Endothelial cell of umbilical vein (primary cell): ENCODE measurements at regions not wholly inside any gene's neighbourhood (a gene's known extent, or its start where the extent isn't known, plus 50 kb on each side); places are given as distances from the start of the nearest gene placed in this dataset.

Experiments used
- BruUV-seq: library from RNA; stranded (reverse); fragments of 400-500 nt; replicated peaks from 2 replicates; lab custom pipeline; 2021; lab: Mats Ljungman, UMichigan
- CTCF ChIA-PET: fragments of 300-600, 350-600 bp; sonication (Branson Sonifier 250); formaldehyde crosslinking; loops from one replicate; lab custom pipeline; 2021; ENCODE audit warnings: antibody characterized with exemption, inconsistent platforms; lab: Charles Lee
- POLR2A ChIA-PET: fragments of 300-600, 350-600 bp; sonication (Branson Sonifier 250); formaldehyde crosslinking; loops from one replicate; lab custom pipeline; 2021; ENCODE audit warnings: antibody characterized with exemption, inconsistent platforms; lab: Charles Lee
- DNase-seq: peaks from one replicate; pipeline ENCODE4 v3.0.0-alpha.2; 2011; ENCODE audit warnings: low read depth, low spot score
- FAIRE-seq: peaks from 2 replicates; lab custom pipeline; 2011; peaks lifted over from hg19 to GRCh38; lab: Jason Lieb, UNC
- H2AFZ ChIP-seq: 2 replicates; pipeline ENCODE4 v1.6.0; 2012; ENCODE audit warnings: low read depth, low read length, control low read depth, inconsistent platforms
- H3K27ac ChIP-seq: 2 replicates; pipeline ENCODE4 v1.5.1; 2011; ENCODE audit warnings: low read depth, mild to moderate bottlenecking, control low read depth, low read length, moderate library complexity; ENCODE audit not compliant: insufficient read depth
- H3K27me3 ChIP-seq, 2 experiments: 2 replicates each; pipeline versions ENCODE4 v1.6.0 to v1.6.1; 2011; ENCODE audit warnings: low read length in 2 of 2, mixed read lengths in 1 of 2; ENCODE audit not compliant: control insufficient read depth in 2 of 2, insufficient read depth in 2 of 2
- H3K36me3 ChIP-seq, 2 experiments: 2 replicates in 1 of 2; 3 replicates in 1 of 2; pipeline ENCODE4 v1.5.1; 2011; ENCODE audit warnings: low read length in 2 of 2, mild to moderate bottlenecking in 1 of 2, moderate library complexity in 1 of 2; ENCODE audit not compliant: control insufficient read depth in 2 of 2, insufficient read depth in 2 of 2; ENCODE audit errors: extremely low read depth in 1 of 2
- H3K4me1 ChIP-seq: 3 replicates; pipeline ENCODE4 v1.5.1; 2011; ENCODE audit warnings: mild to moderate bottlenecking, low read length; ENCODE audit not compliant: control insufficient read depth, insufficient read depth; ENCODE audit errors: extremely low read depth
- H3K4me2 ChIP-seq: 2 replicates; pipeline ENCODE4 v1.6.1; 2011; ENCODE audit warnings: low read length, control low read depth, mixed read lengths; ENCODE audit not compliant: insufficient read depth
- H3K4me3 ChIP-seq, 3 experiments: fragments of 200-600 bp in 1 of 3; sonication (generic), shearing (Covaris generic) in 1 of 3; replicated peaks in 1 of 3; 2 replicates each; pipeline ENCODE4 v1.5.1; 2011 to 2016; ENCODE audit warnings: control low read depth in 3 of 3, low read length in 3 of 3, mild to moderate bottlenecking in 2 of 3, inconsistent platforms in 1 of 3, low read depth in 1 of 3, moderate library complexity in 1 of 3; ENCODE audit not compliant: insufficient read depth in 1 of 3
- H3K79me2 ChIP-seq: 2 replicates; pipeline ENCODE4 v1.6.0; 2012; ENCODE audit warnings: low read length, inconsistent platforms; ENCODE audit not compliant: control insufficient read depth, insufficient read depth
- H3K9ac ChIP-seq: replicated peaks from 2 replicates; pipeline ENCODE3; 2011; ENCODE audit warnings: low read length, control low read depth; ENCODE audit not compliant: insufficient read depth; ENCODE audit errors: extremely low read depth
- H3K9me1 ChIP-seq: replicated peaks from 3 replicates; pipeline ENCODE4 v1.6.0; 2011; ENCODE audit warnings: mild to moderate bottlenecking, low read length; ENCODE audit not compliant: control insufficient read depth, insufficient read depth; ENCODE audit errors: extremely low read depth
- H3K9me3 ChIP-seq: replicated peaks from 2 replicates; pipeline ENCODE4 v1.5.1; 2012; ENCODE audit warnings: low read length, inconsistent platforms; ENCODE audit not compliant: control insufficient read depth, insufficient read depth
- H4K20me1 ChIP-seq: replicated peaks from 2 replicates; pipeline ENCODE3; 2011; ENCODE audit warnings: mild to moderate bottlenecking, low read length; ENCODE audit not compliant: control insufficient read depth, insufficient read depth; ENCODE audit errors: extremely low read depth
- FOS ChIP-seq: IDR thresholded peaks from 2 replicates; pipeline ENCODE4 v1.6.1; 2011; ENCODE audit warnings: mild to moderate bottlenecking, low read length, moderate library complexity, borderline replicate concordance; ENCODE audit not compliant: insufficient read depth
- GATA2 ChIP-seq: IDR thresholded peaks from 2 replicates; pipeline ENCODE4 v1.7.0; 2011; ENCODE audit warnings: low read depth, mild to moderate bottlenecking, moderate library complexity, mixed read lengths, low read length; ENCODE audit not compliant: insufficient read length, insufficient read depth
- JUN ChIP-seq: IDR thresholded peaks from 2 replicates; pipeline ENCODE4 v1.6.1; 2011; ENCODE audit warnings: borderline replicate concordance, low read depth; ENCODE audit not compliant: insufficient read length, insufficient read depth
- MYC ChIP-seq: IDR thresholded peaks from one replicate; pipeline ENCODE4 v1.6.1; 2011; ENCODE audit warnings: mild to moderate bottlenecking, low read depth, low read length
- POLR2A ChIP-seq: IDR thresholded peaks from 2 replicates; pipeline ENCODE4 v1.6.1; 2012; ENCODE audit warnings: low read depth, mild to moderate bottlenecking, control low read depth, low read length
- POLR2AphosphoS5 ChIP-seq: IDR thresholded peaks from 2 replicates; pipeline ENCODE4 v1.6.1; 2012; ENCODE audit warnings: low read depth, mild to moderate bottlenecking, control low read depth, low read length, moderate library complexity; ENCODE audit not compliant: insufficient read depth
- dilution Hi-C: fragments of 300-500 bp; cut with MboI; formaldehyde crosslinking; loops from one replicate; pipeline ENCODE4 v1.15.0; 2019; ENCODE audit warnings: low sequenced_read_pairs; ENCODE audit not compliant: extremely low pct_ligation_motif_present
- intact Hi-C: fragments of 100-400 bp; cut with micrococcal nuclease; formaldehyde crosslinking; loops from one replicate; pipeline ENCODE4 v1.10.0; 2022

DNA sequence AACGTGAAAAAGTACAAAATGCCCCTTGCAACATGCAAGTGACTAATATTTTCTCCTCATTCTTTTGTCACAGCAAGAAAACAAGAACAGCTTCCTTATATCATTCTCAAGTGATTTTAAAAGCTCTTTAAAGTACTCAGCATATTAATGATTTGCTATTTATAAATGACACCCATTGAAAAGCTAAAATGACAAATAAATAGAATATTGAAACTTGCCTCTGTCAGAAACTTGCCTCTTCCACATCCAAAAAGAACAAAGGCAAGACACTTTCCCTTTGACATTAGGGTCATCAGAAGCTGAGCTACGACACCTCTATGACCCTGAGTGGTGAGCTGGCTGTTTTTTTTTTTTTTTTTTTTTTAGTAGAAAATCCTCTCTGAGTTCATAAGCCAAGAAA is 339.6 kb upstream of the ITGA1 start:
- Histone ChIP-seq H3K9me3 (no peaks in the 10 kb centered on the region), H4K20me1 (no peaks in the 10 kb centered on the region), H2AFZ (no peak overlapping the region), H3K4me3 (no peak overlapping the region), H3K27ac (no peak overlapping the region), H3K79me2 (no peaks in the 10 kb centered on the region), H3K9me1 (no peaks in the 10 kb centered on the region), H3K9ac (no peak overlapping the region), H3K36me3 (no peaks in the 10 kb centered on the region), H3K4me1 (peaks cover 3% of the 10 kb centered on the region), H3K4me2 (no peak overlapping the region), H3K27me3 (no peaks in the 10 kb centered on the region)
- TF ChIP-seq POLR2A (no peak), MYC (no peak), GATA2 (no peak)
- intact Hi-C loops, result no loop called here
- BruUV-seq, result no TSS peak
- CTCF ChIA-PET, result interaction anchor here (0.7 kb wide), 1 partner anchor 158 kb away, joined by 4 read pairs; no protein-coding TSS in a partner anchor
- DNase-seq (no peak), FAIRE-seq (no peak)
- POLR2A ChIA-PET, result no interaction called here
- dilution Hi-C loops, result no loop called here

DNA sequence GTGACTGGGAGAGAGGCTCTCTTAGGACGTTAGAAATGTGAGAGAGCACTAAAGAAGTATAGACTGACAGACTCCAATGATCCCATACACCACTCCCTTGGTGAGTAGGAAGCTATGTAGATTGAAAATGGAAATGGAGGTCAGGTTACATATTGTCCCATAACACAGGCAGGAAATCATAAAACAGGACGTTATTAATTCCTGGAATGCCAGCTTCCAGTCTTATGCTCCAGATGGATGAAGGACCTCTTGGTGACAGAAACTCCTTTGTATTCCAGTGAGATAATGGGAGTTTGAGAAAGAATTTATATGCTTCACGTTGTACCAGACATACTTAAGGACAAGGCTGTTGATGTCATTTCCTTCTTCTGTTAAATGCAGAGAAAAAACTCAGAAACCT is 338.2 kb upstream of the ITGA1 start:
- POLR2A ChIA-PET, result no interaction called here
- Histone ChIP-seq H4K20me1 (no peaks in the 10 kb centered on the region), H3K4me2 (no peak overlapping the region), H3K27ac (peak overlapping the region; percentile 42), H3K9me3 (no peaks in the 10 kb centered on the region), H3K4me3 (no peak overlapping the region), H3K4me1 (peaks cover 3% of the 10 kb centered on the region), H2AFZ (no peak overlapping the region), H3K9me1 (no peaks in the 10 kb centered on the region), H3K27me3 (no peaks in the 10 kb centered on the region), H3K36me3 (no peaks in the 10 kb centered on the region), H3K9ac (no peak overlapping the region), H3K79me2 (no peaks in the 10 kb centered on the region)
- TF ChIP-seq JUN (peak; percentile 60), POLR2A (no peak), POLR2AphosphoS5 (no peak), GATA2 (no peak), FOS (no peak)
- CTCF ChIA-PET, result no interaction called here
- peak; percentile 81 for FAIRE-seq
- dilution Hi-C loops, result no loop called here
- peak; percentile 70 for DNase-seq
- no TSS peak for BruUV-seq
- intact Hi-C loops, result no loop called here
